ENCODE measurements at regions not wholly inside any gene's neighbourhood (a gene's known extent, or its start where the extent isn't known, plus 50 kb on each side); places are given as distances from the start of the nearest gene placed in this dataset.
A peak's percentile ranks its signal among the peaks of the same experiment; 100 is the strongest.
"Not testable (repeated sequence)": the region's sequence is repeated elsewhere in the genome, so short reads cannot be mapped to it uniquely, and the experiment has no call there.

- H3K4me3 Mint-ChIP-seq = no peak overlapping the region
- H3K4me1 Mint-ChIP-seq (ENCODE audit: unreplicated experiment) = no peaks in the 10 kb centered on the region
- no peaks in the 10 kb centered on the region for H3K9me3 Mint-ChIP-seq
- H3K27ac Mint-ChIP-seq = no peak overlapping the region
- TF ChIP-seq CTCF (conservative IDR thresholded peaks at IDR 0.05) = no peak
- no peaks in the 10 kb centered on the region for H3K27me3 Mint-ChIP-seq
- DNase-seq (ENCODE audit: extremely low spot score, unreplicated experiment) = no peak
- H3K36me3 Mint-ChIP-seq = no peaks in the 10 kb centered on the region
Observed at GRCh38 chr3:34895841-34896240, 743.5 kb upstream of the ARPP21 start.

GRCh38 chr3:34909679-34910078 is 729.6 kb upstream of the ARPP21 start:
- not testable (repeated sequence) for H3K4me1 Mint-ChIP-seq (ENCODE audit: unreplicated experiment); H3K9me3 Mint-ChIP-seq; H3K36me3 Mint-ChIP-seq; DNase-seq (ENCODE audit: extremely low spot score, unreplicated experiment); H3K4me3 Mint-ChIP-seq; H3K27me3 Mint-ChIP-seq; H3K27ac Mint-ChIP-seq

DNA sequence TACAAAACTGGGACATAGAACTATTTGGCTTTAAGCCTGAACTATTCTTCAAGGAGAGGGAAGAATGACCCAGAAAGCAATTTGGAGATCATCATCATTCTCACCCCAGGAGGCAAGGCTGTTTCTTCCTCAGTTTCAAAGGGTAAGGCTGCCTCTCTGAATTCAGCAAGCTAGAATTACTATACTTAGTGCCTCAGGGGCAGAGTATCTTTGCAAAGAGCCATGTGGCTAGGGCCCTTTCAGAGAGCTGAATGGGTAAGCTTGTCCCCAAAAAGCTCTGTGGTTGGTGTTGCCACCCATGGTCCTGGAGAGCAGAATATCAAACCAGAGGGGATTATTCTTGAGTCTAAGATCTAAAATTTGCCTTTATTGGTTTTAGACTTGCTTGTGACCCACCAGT is 720.3 kb upstream of the ARPP21 start:
- H3K36me3 Mint-ChIP-seq = no peaks in the 10 kb centered on the region
- no peaks in the 10 kb centered on the region for H3K4me1 Mint-ChIP-seq (ENCODE audit: unreplicated experiment)
- no peak overlapping the region for H3K27ac Mint-ChIP-seq
- H3K4me3 Mint-ChIP-seq = no peak overlapping the region
- DNase-seq (ENCODE audit: extremely low spot score, unreplicated experiment) = no peak
- H3K9me3 Mint-ChIP-seq = no peaks in the 10 kb centered on the region
- no peaks in the 10 kb centered on the region for H3K27me3 Mint-ChIP-seq
- no peak for TF ChIP-seq CTCF (conservative IDR thresholded peaks at IDR 0.05)

DNA sequence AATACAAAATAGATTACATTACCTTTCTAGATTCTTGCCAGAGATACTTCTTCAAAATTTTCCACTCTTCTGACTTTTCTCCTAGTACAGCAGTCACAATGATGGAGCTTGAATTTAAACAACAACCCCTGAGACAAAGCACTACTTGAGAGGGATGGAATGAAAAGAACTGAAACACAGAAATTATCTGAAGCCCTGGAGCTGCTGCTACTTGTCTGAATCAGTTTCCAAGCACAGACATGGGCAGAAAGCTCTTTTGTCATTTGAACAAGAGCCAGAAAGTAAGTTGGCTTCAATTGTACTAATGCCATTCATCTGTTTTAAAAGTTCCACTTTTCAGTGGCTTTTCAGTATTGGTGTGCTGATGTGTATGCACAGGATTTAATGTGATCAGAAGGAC is 718.5 kb upstream of the ARPP21 start:
- TF ChIP-seq CTCF (conservative IDR thresholded peaks at IDR 0.05) = no peak
- Mint-ChIP-seq H3K27ac (peak overlapping the region; percentile 6), H3K4me3 (no peak overlapping the region), H3K4me1 (ENCODE audit: unreplicated experiment) (no peaks in the 10 kb centered on the region), H3K27me3 (no peaks in the 10 kb centered on the region), H3K36me3 (no peaks in the 10 kb centered on the region), H3K9me3 (no peaks in the 10 kb centered on the region)
- DNase-seq (ENCODE audit: extremely low spot score, unreplicated experiment) = no peak

DNA sequence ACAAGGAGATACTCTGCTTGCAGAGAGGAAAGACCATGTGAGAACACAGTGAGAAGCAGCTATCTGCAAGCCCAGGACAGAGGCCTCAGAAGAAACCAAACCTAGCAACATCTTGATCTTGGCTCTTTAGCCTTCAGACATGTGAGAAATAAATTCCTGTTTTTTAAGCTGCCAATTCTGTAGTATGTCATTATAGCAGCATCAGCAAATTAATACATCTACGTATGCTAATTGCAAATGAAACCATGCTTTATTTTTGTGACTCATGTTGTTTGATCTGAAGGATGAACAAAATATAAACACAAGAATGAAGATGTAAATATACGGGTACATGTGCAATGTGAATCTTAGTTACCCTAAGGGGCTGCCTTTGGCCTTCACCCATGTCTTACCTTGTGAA is 714.4 kb upstream of the ARPP21 start:
- Mint-ChIP-seq H3K9me3 (no peaks in the 10 kb centered on the region), H3K27me3 (no peaks in the 10 kb centered on the region), H3K27ac (no peak overlapping the region), H3K4me3 (no peak overlapping the region), H3K4me1 (ENCODE audit: unreplicated experiment) (no peaks in the 10 kb centered on the region), H3K36me3 (no peaks in the 10 kb centered on the region)
- no peak for TF ChIP-seq CTCF (conservative IDR thresholded peaks at IDR 0.05)
- DNase-seq (ENCODE audit: extremely low spot score, unreplicated experiment) = no peak

DNA sequence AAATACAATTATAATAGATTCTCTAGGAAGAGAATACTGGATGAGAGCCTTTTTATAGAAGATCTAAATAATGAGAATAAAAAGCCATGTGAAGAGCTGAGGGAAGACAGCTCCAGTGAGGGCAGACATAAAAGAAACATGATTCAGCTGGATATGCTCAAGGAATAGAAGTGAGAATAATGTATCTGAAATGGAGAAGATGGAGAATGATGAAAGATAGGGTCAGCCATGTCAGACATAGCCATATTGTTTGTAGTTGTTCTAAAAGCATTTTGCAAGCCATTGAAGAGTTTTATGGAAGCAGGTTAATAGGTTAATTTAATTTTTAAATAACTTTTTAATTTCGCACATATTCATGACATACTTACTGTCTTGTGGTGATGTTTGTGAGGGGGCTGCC is 713.5 kb upstream of the ARPP21 start:
- no peak for TF ChIP-seq CTCF (conservative IDR thresholded peaks at IDR 0.05)
- no peak for DNase-seq (ENCODE audit: extremely low spot score, unreplicated experiment)
- Mint-ChIP-seq H3K36me3 (no peaks in the 10 kb centered on the region), H3K27ac (no peak overlapping the region), H3K9me3 (no peaks in the 10 kb centered on the region), H3K4me3 (no peak overlapping the region), H3K4me1 (ENCODE audit: unreplicated experiment) (no peaks in the 10 kb centered on the region), H3K27me3 (no peaks in the 10 kb centered on the region)

Data from type B pancreatic cell (in vitro differentiated cells).